ENCODE measurements at regions not wholly inside any gene's neighbourhood (a gene's known extent, or its start where the extent isn't known, plus 50 kb on each side); places are given as distances from the start of the nearest gene placed in this dataset.

GRCh38 chr12:114961491-114961890 lies 277.5 kb upstream of the TBX3 start:
- TF ChIP-seq ZNF174 (CRISPR knock-in tag; IDR thresholded peaks at IDR 0.05) (no peak), MLX (CRISPR knock-in tag; conservative IDR thresholded peaks at IDR 0.05) (no peak), HMG20B (CRISPR knock-in tag; IDR thresholded peaks at IDR 0.05) (no peak), SREBF2 (CRISPR knock-in tag; IDR thresholded peaks at IDR 0.05) (no peak), FIP1L1 (IDR thresholded peaks at IDR 0.05; ENCODE audit: low read depth, low read length, poor library complexity, severe bottlenecking) (no peak), SRSF1 (IDR thresholded peaks at IDR 0.05; ENCODE audit: low read depth, low read length) (no peak), NBN (IDR thresholded peaks at IDR 0.05; ENCODE audit: low read depth) (no peak)

All from K562 (cell line).